IgD-negative memory B cell (primary cell): ENCODE measurements at regions not wholly inside any gene's neighbourhood (a gene's known extent, or its start where the extent isn't known, plus 50 kb on each side); places are given as distances from the start of the nearest gene placed in this dataset.
"Not testable (repeated sequence)": the region's sequence is repeated elsewhere in the genome, so short reads cannot be mapped to it uniquely, and the experiment has no call there.

ENCODE experiments used
- H3K27ac Mint-ChIP-seq, 3 donors: one replicate each; pipeline ENCODE4 v1.8.0; 2020 to 2022; ENCODE audit warnings: mild to moderate bottlenecking in 3 of 3, mixed read lengths in 3 of 3, moderate library complexity in 1 of 3
- H3K27me3 Mint-ChIP-seq: one replicate; pipeline ENCODE4 v1.8.0; 2021; ENCODE audit warnings: mixed read lengths
- H3K36me3 Mint-ChIP-seq: one replicate; pipeline ENCODE4 v1.8.0; 2020; ENCODE audit warnings: mild to moderate bottlenecking, mixed read lengths
- H3K4me1 Mint-ChIP-seq, 3 donors: one replicate each; pipeline ENCODE4 v1.8.0; 2020 to 2022; ENCODE audit warnings: mixed read lengths in 3 of 3, mild to moderate bottlenecking in 1 of 3
- H3K4me3 Mint-ChIP-seq, 4 donors: one replicate each; pipeline ENCODE4 v1.8.0; 2020 to 2022; ENCODE audit warnings: mild to moderate bottlenecking in 4 of 4, mixed read lengths in 4 of 4, moderate library complexity in 3 of 4
- H3K9me3 Mint-ChIP-seq, 3 donors: one replicate each; pipeline ENCODE4 v1.8.0; 2020 to 2021; ENCODE audit warnings: mixed read lengths in 3 of 3, mild to moderate bottlenecking in 1 of 3

DNA sequence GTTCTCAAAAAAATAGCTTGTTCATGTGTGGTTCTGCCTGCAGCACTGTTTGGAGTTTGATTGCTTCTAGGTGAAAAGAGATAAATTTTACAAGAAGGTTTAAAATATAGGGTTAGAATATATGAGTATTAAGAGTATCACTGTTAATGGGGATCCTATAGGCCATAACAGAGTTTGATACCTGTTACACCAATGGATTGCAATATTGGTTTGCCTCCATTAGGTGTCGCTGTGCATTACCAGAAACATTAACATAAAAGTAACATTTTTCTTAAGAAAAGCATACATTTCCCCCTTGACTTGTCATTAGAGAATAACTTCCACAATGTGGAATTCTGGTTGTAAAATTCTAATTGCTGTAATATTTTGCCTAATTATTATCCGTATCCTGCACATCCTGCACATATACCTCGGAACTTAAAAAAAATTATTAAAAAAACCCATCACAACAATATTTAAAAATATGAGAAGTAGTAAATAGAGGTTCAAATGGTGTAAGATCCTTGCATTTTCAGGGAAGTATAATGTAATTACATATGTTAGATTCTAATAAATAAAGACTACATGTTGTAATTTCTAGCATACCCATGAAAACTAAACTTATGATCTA, 63.0 kb downstream of the CYP4A11 start:
- peak overlapping the region in 1 of 3 donors; percentile 57 for H3K27ac Mint-ChIP-seq
- H3K4me1 Mint-ChIP-seq, H3K27me3 Mint-ChIP-seq, H3K4me3 Mint-ChIP-seq, H3K36me3 Mint-ChIP-seq, H3K9me3 Mint-ChIP-seq: not testable (repeated sequence)

DNA sequence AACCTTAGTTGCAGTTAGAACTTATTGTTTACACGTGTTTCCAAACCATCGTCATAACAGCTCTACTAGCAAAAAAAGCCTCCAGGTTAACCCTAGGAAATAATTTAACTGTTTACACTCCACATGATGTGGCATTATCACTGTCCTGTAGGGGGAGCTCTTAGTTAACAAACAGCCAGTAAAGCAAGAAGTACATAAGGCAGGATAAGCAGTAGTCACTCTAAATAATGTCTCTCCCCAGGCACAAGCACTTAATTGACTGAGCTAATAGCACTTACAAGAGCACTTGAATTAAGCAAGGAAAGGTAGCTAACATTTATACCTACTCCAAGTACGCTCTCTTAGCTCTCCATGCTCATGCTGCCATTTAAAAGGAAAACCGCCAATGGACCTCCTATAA, 65.2 kb downstream of the CYP4A11 start:
- not testable (repeated sequence) for H3K27me3 Mint-ChIP-seq, H3K4me3 Mint-ChIP-seq, H3K9me3 Mint-ChIP-seq, H3K36me3 Mint-ChIP-seq, H3K4me1 Mint-ChIP-seq, H3K27ac Mint-ChIP-seq
